Endothelial cell (in vitro differentiated cells): ENCODE measurements at regions not wholly inside any gene's neighbourhood (a gene's known extent, or its start where the extent isn't known, plus 50 kb on each side); places are given as distances from the start of the nearest gene placed in this dataset.

Experiments used
- DNase-seq: peaks from one replicate; pipeline ENCODE4 v3.0.0; 2021; ENCODE audit warnings: low spot score
- H3K27ac Mint-ChIP-seq: one replicate; pipeline ENCODE4 v1.8.0; 2021; ENCODE audit warnings: mixed read lengths, inconsistent platforms; ENCODE audit not compliant: unreplicated experiment
- H3K27me3 Mint-ChIP-seq: one replicate; pipeline ENCODE4 v1.8.0; 2021; ENCODE audit warnings: mild to moderate bottlenecking, moderate library complexity, mixed read lengths, inconsistent platforms; ENCODE audit not compliant: unreplicated experiment
- H3K36me3 Mint-ChIP-seq: one replicate; pipeline ENCODE4 v1.8.0; 2021; ENCODE audit warnings: mild to moderate bottlenecking, low read depth, mixed read lengths, inconsistent platforms; ENCODE audit not compliant: unreplicated experiment
- H3K4me1 Mint-ChIP-seq: one replicate; pipeline ENCODE4 v1.8.0; 2021; ENCODE audit warnings: mild to moderate bottlenecking, mixed read lengths, inconsistent platforms; ENCODE audit not compliant: unreplicated experiment
- H3K4me3 Mint-ChIP-seq: one replicate; pipeline ENCODE4 v1.8.0; 2021; ENCODE audit warnings: mild to moderate bottlenecking, mixed read lengths, inconsistent platforms; ENCODE audit not compliant: unreplicated experiment
- H3K9me3 Mint-ChIP-seq: one replicate; pipeline ENCODE4 v1.8.0; 2021; ENCODE audit warnings: mixed read lengths, inconsistent platforms; ENCODE audit not compliant: unreplicated experiment
- CTCF ChIP-seq: fragments of 200-600 bp; sonication (generic); IDR thresholded peaks from one replicate; pipeline ENCODE4 v1.5.0; 2021; ENCODE audit warnings: antibody characterized with exemption; ENCODE audit not compliant: unreplicated experiment

DNA sequence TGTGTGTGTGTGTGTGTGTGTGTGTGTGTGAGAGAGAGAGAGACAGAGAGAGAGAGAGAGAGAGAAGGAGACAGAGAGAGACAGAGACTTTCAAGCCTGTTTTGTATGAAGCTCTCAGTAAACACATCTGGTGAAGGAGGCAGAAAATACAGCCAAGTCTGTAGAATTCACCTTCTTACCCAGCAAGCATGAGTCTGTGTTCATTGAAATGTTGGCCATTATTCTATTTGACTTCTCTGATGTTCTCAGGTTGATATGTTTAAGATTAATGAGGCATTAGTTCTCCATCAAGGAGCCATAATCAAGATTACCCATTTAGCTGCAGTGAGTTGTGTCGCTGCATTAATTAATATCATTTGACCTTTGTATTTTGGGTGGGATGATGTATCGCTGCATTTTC, 895.8 kb upstream of the EEF2KMT start:
- no peak for DNase-seq
- Mint-ChIP-seq H3K9me3 (no peaks in the 10 kb centered on the region), H3K4me1 (no peaks in the 10 kb centered on the region), H3K4me3 (peak overlapping the region; percentile 37), H3K36me3 (no peaks in the 10 kb centered on the region), H3K27ac (no peak overlapping the region), H3K27me3 (peaks cover 3% of the 10 kb centered on the region)
- no peak for TF ChIP-seq CTCF

- TF ChIP-seq CTCF: no peak
- no peak for DNase-seq
These were observed 885.4 kb upstream of the EEF2KMT start for GRCh38 chr16:5982979-5983378.

DNA sequence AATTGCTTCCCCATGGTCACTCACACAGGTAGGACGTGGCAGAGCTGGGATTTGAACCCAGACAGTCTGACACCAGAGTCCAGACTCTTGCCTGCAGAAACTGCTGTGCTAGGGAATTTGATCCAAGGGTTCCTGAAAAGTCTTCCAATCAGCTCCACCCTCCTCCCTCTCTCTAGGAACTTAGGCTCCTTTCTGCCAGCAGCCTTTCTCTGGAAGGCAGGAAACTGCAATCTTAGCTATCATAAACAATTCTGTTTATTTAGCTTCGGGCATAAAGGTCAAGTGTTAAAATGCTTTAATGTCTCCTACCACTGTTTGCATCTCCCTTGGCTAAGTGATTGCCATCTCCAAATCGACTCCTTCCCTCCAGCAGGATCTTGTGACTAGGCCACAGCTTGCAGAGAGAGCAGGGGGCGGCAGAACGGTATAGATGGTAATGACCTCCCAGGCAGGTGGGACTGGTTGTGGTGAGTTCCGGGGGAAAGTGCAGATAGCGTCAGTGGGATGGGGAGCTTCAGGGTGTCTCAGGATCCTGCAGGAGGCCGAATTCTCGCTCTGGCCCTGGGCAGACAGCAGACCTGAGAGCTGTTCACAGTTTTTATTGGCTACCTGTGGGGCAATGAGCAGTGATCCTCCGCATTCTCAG, 882.4 kb upstream of the EEF2KMT start:
- no peaks in the 10 kb centered on the region for H3K9me3 Mint-ChIP-seq

More at GRCh38 chr16:5982979-5983378, 885.4 kb upstream of the EEF2KMT start:
- Mint-ChIP-seq H3K27me3 (peaks cover 3% of the 10 kb centered on the region), H3K36me3 (no peaks in the 10 kb centered on the region), H3K9me3 (no peaks in the 10 kb centered on the region), H3K4me1 (peaks cover 7% of the 10 kb centered on the region), H3K27ac (no peak overlapping the region), H3K4me3 (no peak overlapping the region)

DNA sequence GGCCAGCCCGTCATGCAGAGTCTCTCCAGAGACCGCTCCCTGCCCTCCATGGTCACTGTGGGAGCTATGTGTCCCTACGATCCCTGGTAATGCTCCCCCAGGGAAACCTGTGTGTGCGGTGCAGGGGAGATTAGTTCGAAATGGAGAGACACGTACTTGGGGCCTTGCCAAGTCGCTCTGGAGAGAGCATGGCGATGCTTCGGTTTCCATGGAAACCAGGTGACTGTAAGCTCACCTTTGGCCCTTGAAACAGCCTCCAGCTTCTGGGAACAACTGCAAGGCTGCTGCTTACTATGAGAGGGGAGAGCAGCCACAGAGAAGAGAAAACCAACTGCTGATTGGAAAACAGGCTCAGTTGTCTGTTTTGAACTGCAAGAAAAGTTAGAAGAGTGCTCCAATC, 879.7 kb upstream of the EEF2KMT start:
- TF ChIP-seq CTCF: no peak
- Mint-ChIP-seq H3K4me1 (peaks cover 3% of the 10 kb centered on the region), H3K9me3 (no peaks in the 10 kb centered on the region), H3K4me3 (no peak overlapping the region), H3K27me3 (no peaks in the 10 kb centered on the region), H3K27ac (no peak overlapping the region), H3K36me3 (no peaks in the 10 kb centered on the region)
- no peak for DNase-seq

More for the DNA sequence above, 882.4 kb upstream of the EEF2KMT start:
- Mint-ChIP-seq H3K27ac (no peak overlapping the region), H3K27me3 (peaks cover 3% of the 10 kb centered on the region), H3K36me3 (no peaks in the 10 kb centered on the region), H3K4me3 (no peak overlapping the region), H3K4me1 (peaks cover 7% of the 10 kb centered on the region)
- no peak for DNase-seq
- no peak for TF ChIP-seq CTCF

GRCh38 chr16:5972747-5973146, 875.2 kb upstream of the EEF2KMT start:
- H3K4me1 Mint-ChIP-seq: no peaks in the 10 kb centered on the region
- H3K36me3 Mint-ChIP-seq: no peaks in the 10 kb centered on the region
- H3K27me3 Mint-ChIP-seq: no peaks in the 10 kb centered on the region
- no peak for DNase-seq
- H3K9me3 Mint-ChIP-seq: no peaks in the 10 kb centered on the region
- no peak overlapping the region for H3K27ac Mint-ChIP-seq
- H3K4me3 Mint-ChIP-seq: no peak overlapping the region
- no peak for TF ChIP-seq CTCF
